ENCODE measurements at regions not wholly inside any gene's neighbourhood (a gene's known extent, or its start where the extent isn't known, plus 50 kb on each side); places are given as distances from the start of the nearest gene placed in this dataset.
"Not testable (repeated sequence)": the region's sequence is repeated elsewhere in the genome, so short reads cannot be mapped to it uniquely, and the experiment has no call there.

- H3K9me3 ChIP-seq = no peaks in the 10 kb centered on the region
- H3K27me3 ChIP-seq = no peaks in the 10 kb centered on the region
- TF ChIP-seq CTCF (IDR thresholded peaks at IDR 0.05) (no peak), POLR2A (IDR thresholded peaks at IDR 0.05) (no peak)
- WGBS, 2 donors = 68 to 88% methylated on average over 2 of the region's 2 CpGs
- H3K36me3 ChIP-seq = no peaks in the 10 kb centered on the region
- H3K27ac ChIP-seq = no peak overlapping the region
- no peak overlapping the region for H3K4me3 ChIP-seq (replicated peaks in 1 of 3)
- no peaks in the 10 kb centered on the region for H3K4me1 ChIP-seq
- intact Hi-C loops (cut with DNase I) = no loop called here
- DNase-seq = no peak
These were observed 98.2 kb upstream of the IGLL5 start for GRCh38 chr22:22789233-22789921.

GRCh38 chr22:22789922-22790845 lies 97.4 kb upstream of the IGLL5 start:
- Histone ChIP-seq H3K36me3 (no peaks in the 10 kb centered on the region), H3K4me3 (replicated peaks in 1 of 3) (no peak overlapping the region), H3K27ac (no peak overlapping the region), H3K9me3 (no peaks in the 10 kb centered on the region), H3K4me1 (no peaks in the 10 kb centered on the region), H3K27me3 (no peaks in the 10 kb centered on the region)
- 88 to 94% methylated on average over 6 of the region's 6 CpGs for WGBS, 2 donors
- intact Hi-C loops (cut with DNase I) = no loop called here
- DNase-seq = no peak
- TF ChIP-seq CTCF (IDR thresholded peaks at IDR 0.05) (no peak), POLR2A (IDR thresholded peaks at IDR 0.05) (no peak)

GRCh38 chr22:22791438-22792181 lies 96.0 kb upstream of the IGLL5 start:
- WGBS, 2 donors = 70 to 71% methylated on average over 9 to 10 of the region's 10 CpGs
- intact Hi-C loops (cut with DNase I) = no loop called here
- Histone ChIP-seq H3K4me1 (no peaks in the 10 kb centered on the region), H3K4me3 (replicated peaks in 1 of 3) (no peak overlapping the region), H3K9me3 (no peaks in the 10 kb centered on the region), H3K27ac (no peak overlapping the region), H3K27me3 (no peaks in the 10 kb centered on the region), H3K36me3 (no peaks in the 10 kb centered on the region)
- TF ChIP-seq CTCF (IDR thresholded peaks at IDR 0.05) (no peak), POLR2A (IDR thresholded peaks at IDR 0.05) (no peak)
- no peak for DNase-seq

GRCh38 chr22:22792205-22792786 lies 95.3 kb upstream of the IGLL5 start:
- intact Hi-C loops (cut with DNase I); H3K36me3 ChIP-seq; H3K9me3 ChIP-seq; H3K27ac ChIP-seq; H3K4me3 ChIP-seq (replicated peaks in 1 of 3); DNase-seq; H3K27me3 ChIP-seq; H3K4me1 ChIP-seq: not testable (repeated sequence)
- WGBS, 2 donors = 87 to 100% methylated on average over 2 to 4 of the region's 4 CpGs

- intact Hi-C loops (cut with DNase I); H3K9me3 ChIP-seq; H3K36me3 ChIP-seq; DNase-seq; H3K27me3 ChIP-seq; H3K27ac ChIP-seq; H3K4me3 ChIP-seq (replicated peaks in 1 of 3); H3K4me1 ChIP-seq: not testable (repeated sequence)
- WGBS, 2 donors = 72 to 92% methylated on average over 2 of the region's 2 CpGs
These were observed 92.0 kb upstream of the IGLL5 start for GRCh38 chr22:22795639-22796038.

Measured in thyroid gland (tissue), 4 donors.